Mesodermal cell (in vitro differentiated cells): ENCODE measurements at regions not wholly inside any gene's neighbourhood (a gene's known extent, or its start where the extent isn't known, plus 50 kb on each side); places are given as distances from the start of the nearest gene placed in this dataset.

Experiments
- H3K27ac ChIP-seq: 2 replicates; pipeline ENCODE4 v1.7.0; 2013; ENCODE audit warnings: mild to moderate bottlenecking, low read depth, low read length, moderate library complexity; ENCODE audit not compliant: severe bottlenecking
- H3K36me3 ChIP-seq: 2 replicates; pipeline ENCODE4 v1.7.1; 2013; ENCODE audit warnings: mild to moderate bottlenecking, low read length, moderate library complexity; ENCODE audit not compliant: control insufficient read depth, insufficient read depth
- H3K4me1 ChIP-seq: one replicate; pipeline ENCODE4 v1.7.1; 2013; ENCODE audit warnings: mild to moderate bottlenecking, low read length; ENCODE audit not compliant: insufficient read depth, control insufficient read depth, poor library complexity, severe bottlenecking
- H3K4me3 ChIP-seq: 2 replicates; pipeline ENCODE4 v1.7.0; 2013; ENCODE audit warnings: low read length, control low read depth, mild to moderate bottlenecking; ENCODE audit not compliant: insufficient read depth, poor library complexity, severe bottlenecking; ENCODE audit errors: extremely low read depth
- H3K9me3 ChIP-seq: 2 replicates; pipeline ENCODE4 v1.7.1; 2013; ENCODE audit warnings: mild to moderate bottlenecking, low read length, moderate library complexity; ENCODE audit not compliant: control insufficient read depth
- WGBS, 2 experiments: methylation state at CpG; one replicate each; pipeline ENCODE4 v1.1.5; 2013; ENCODE audit warnings: missing lambda C conversion rate in 2 of 2; ENCODE audit not compliant: insufficient coverage in 2 of 2; 5-methylcytosine and 5-hydroxymethylcytosine counted together

DNA sequence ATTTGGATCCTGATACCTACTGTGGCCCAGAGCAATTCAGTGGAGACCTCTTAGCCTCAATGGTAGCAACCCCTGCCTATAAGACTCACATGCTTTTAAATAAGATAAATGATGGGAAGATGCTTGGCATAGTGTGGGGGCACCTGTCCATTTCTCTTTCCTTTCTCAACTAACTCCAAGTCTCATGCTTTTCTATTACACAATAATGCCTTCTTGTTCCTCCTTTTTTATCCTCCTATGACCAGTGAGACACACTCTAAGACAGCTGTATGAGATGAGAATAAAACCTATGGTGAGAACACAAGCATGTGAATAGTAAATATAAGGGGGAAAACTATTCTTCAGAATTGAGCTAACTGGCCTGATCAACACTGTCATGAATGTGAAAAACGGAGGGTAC is 147.0 kb upstream of the STXBP5 start:
- no peaks in the 10 kb centered on the region for H3K36me3 ChIP-seq
- no peaks in the 10 kb centered on the region for H3K9me3 ChIP-seq
- no CpG with 5 or more reads among the region's 1 CpG for WGBS, 2 experiments
- H3K4me3 ChIP-seq: no peak overlapping the region
- no peak overlapping the region for H3K27ac ChIP-seq
- H3K4me1 ChIP-seq: no peaks in the 10 kb centered on the region

DNA sequence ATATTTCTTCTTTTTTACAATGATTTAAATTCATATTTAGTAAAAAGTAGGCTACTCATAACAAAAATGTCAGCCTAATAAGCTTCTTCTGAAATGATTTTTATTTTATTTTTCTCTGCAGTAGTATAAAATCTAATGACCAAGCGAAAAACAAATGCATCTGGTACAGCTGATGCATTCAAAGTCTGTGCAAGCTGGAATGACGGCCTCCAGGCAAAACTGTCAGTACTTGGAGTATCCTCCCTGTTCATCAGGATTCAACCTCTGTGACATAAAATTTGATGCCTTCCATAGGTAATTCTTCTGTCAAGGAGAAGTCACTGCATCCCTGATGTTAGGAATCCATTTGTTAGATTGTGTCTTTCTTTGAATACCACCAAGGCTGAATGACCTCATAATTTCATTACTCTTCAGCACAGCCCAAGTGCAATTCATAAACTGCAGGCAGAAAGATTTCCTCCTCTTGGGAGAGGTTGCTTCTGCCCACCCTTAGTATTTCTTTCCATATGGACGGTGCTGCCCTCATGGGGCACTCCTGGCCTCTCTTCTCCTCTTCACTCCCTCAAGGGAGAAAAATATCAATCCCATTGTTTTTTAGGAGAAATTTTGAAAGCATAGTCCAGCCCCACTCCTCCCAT is 146.4 kb upstream of the STXBP5 start:
- Histone ChIP-seq H3K36me3 (no peaks in the 10 kb centered on the region), H3K27ac (no peak overlapping the region), H3K4me1 (no peaks in the 10 kb centered on the region), H3K4me3 (no peak overlapping the region), H3K9me3 (no peaks in the 10 kb centered on the region)
- WGBS, 2 experiments: 94 to 100% methylated on average over 1 to 2 of the region's 3 CpGs

DNA sequence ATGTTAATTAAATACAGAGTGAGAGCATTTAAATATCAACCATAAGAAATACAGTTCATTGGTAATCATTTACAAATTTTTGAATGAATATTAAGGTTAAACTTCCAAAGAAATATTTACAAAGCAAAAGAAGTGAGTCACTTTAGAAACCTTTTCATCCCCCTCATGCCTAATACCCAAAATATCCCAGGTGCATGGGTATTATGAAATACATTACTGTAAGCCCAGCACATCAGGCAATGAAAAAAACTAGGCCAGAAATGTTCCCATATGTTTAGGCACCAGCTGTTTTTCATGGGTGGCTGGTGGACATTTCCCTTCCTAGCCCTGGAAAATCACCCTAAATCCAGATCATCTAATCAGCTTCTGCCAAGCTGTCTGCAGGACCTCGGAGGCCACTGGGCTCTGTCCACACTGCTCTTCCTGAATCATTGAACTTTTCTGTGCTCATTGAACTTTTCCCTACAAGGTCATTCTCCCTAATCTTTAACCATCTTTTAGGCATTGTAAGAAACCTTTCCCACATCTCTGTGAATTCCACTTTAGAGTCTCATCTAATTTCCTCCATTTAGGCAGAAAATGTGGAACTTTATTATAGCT is 145.3 kb upstream of the STXBP5 start:
- H3K4me3 ChIP-seq: no peak overlapping the region
- no peaks in the 10 kb centered on the region for H3K9me3 ChIP-seq
- H3K27ac ChIP-seq: no peak overlapping the region
- WGBS, 2 experiments: 83 to 93% methylated on average over 1 of the region's 1 CpG
- H3K4me1 ChIP-seq: peaks cover 5% of the 10 kb centered on the region
- H3K36me3 ChIP-seq: no peaks in the 10 kb centered on the region

DNA sequence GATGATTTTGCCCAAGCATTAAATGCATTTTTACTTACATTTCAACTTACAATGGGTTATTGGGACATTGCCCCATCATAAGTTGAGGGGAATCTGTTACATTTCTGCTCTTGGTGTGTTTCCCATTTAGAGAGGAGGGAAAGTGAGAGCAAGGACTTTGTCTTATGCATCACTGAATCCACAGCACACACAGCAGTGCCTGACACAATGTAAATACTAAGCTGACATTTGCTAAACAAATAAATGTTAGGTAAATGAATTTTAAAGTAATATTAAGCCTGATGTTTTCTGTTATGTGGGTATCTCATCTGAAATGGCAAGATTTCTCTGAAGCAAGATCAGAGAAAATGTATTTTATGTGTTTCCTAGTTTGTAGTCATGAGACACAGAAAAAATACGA is 143.6 kb upstream of the STXBP5 start:
- Histone ChIP-seq H3K4me3 (no peak overlapping the region), H3K4me1 (peaks cover 9% of the 10 kb centered on the region), H3K9me3 (no peaks in the 10 kb centered on the region), H3K36me3 (no peaks in the 10 kb centered on the region), H3K27ac (no peak overlapping the region)
- no CpG with 5 or more reads among the region's 1 CpG for WGBS, 2 experiments

DNA sequence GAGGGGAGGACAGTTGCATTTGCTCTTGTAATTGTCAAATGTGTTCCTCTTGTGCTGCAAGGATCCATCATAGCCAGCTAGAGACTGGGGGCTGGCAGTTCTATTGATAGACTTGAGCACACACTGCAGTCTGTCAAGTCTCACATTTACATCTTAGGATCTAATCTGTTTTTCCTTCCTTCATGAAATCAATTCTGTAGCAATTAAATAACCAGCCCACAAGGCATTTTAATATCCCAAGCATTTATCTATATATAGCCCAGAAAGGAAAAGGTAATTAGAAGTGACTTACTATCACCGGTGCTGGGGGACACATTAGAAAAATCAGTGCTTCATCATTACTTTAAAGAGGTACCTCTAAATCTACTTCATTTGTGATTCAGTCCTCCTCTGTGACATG is 143.0 kb upstream of the STXBP5 start:
- no peaks in the 10 kb centered on the region for H3K9me3 ChIP-seq
- no peaks in the 10 kb centered on the region for H3K36me3 ChIP-seq
- no peak overlapping the region for H3K27ac ChIP-seq
- H3K4me3 ChIP-seq: no peak overlapping the region
- H3K4me1 ChIP-seq: peaks cover 9% of the 10 kb centered on the region
- WGBS, 2 experiments: no CpG with 5 or more reads among the region's 1 CpG

DNA sequence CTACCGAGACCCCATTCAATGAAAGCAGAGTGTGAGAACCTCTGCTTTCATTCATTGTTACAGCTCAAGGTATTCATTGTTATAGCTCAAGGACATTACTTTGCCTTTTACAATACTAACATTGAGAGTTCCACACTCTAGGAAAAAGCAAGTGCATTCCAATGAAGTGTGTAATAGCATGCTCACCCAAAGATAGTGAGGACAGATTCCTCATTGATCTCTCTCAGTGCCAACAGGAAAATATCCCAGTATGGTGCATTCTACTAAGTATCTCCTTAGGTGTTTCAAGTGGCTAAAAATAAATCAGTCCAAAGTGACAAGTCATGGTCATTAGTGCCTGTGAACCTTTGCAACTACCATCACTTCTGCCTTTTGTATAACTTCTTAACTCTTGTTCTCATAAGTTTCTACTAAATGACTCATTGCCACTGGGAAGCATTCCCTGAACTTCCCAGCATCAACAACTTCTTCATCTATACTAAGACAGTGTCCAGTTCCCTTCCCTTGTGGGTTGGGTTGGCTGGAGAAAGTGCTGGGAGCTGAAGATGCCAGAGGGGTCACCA is 140.7 kb upstream of the STXBP5 start:
- H3K36me3 ChIP-seq: no peaks in the 10 kb centered on the region
- no peak overlapping the region for H3K4me3 ChIP-seq
- H3K9me3 ChIP-seq: peaks cover 5% of the 10 kb centered on the region
- WGBS, 2 experiments: 100% methylated on average over 1 of the region's 1 CpG; no CpG with 5 or more reads in 1 of the 2 experiments
- peaks cover 9% of the 10 kb centered on the region for H3K4me1 ChIP-seq
- H3K27ac ChIP-seq: peak overlapping the region; percentile 77

DNA sequence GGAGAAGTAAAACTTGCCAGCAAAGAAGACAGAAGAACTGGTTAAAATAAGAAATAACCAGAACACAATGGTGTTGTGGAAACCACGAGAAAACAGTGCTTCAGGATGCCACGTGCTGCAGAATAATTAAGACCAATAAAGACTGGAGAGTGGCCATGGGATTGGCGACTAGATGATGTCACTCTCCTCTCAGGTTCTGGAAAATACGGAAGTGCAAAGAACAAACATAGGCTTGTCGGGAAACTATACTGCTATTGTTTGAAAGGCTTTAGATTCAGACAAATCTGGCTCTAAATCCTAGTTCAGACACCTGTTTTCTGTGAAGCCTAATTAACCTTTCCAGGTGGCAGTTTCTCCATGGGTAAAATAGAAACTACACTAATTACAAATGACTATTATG is 138.4 kb upstream of the STXBP5 start:
- Histone ChIP-seq H3K4me1 (peaks cover 9% of the 10 kb centered on the region), H3K27ac (no peak overlapping the region), H3K36me3 (no peaks in the 10 kb centered on the region), H3K9me3 (peaks cover 17% of the 10 kb centered on the region), H3K4me3 (no peak overlapping the region)
- WGBS, 2 experiments: 79 to 94% methylated on average over 5 of the region's 5 CpGs

DNA sequence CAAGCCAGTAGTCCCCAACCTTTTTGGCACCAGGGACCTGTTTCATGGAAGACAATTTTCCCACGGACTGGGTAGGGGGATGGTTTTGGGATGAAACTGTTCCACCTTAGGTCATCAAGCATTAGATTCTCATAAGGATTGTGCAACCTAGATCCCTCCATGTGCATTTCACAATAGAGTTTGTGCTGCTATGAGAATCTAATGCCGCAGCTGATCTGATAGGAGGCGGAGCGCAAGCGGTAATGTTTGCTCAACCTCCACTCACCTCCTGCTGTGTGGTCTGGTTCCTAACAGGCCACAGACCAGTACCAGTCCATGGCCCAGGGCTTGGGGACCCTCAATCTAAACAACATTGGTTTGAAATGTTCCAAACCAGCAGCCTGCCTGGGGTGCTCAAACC is 137.0 kb upstream of the STXBP5 start:
- WGBS, 2 experiments: 100% methylated on average over 4 of the region's 5 CpGs
- H3K27ac ChIP-seq: no peak overlapping the region
- no peaks in the 10 kb centered on the region for H3K36me3 ChIP-seq
- no peak overlapping the region for H3K4me3 ChIP-seq
- H3K9me3 ChIP-seq: peaks cover 17% of the 10 kb centered on the region
- peaks cover 9% of the 10 kb centered on the region for H3K4me1 ChIP-seq

DNA sequence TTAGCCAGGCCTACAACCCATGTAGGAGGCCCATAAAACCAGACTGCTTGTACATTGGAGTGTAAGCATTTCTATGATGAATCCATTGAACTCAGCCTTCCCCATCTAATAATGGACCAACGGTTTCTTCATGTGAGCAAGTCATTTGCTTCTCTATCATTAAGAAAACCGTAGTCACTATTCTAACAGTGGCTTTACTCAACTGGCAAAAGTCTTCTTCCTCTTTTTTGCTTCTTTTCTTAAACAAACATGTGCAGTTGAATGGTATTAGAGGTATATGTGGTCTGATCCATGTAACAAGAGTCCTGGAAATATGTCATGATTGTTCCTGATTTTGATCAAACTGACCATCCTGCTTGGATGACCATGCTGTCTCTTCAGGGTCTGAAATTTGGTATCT is 132.4 kb upstream of the STXBP5 start:
- H3K9me3 ChIP-seq: peaks cover 17% of the 10 kb centered on the region
- WGBS, 2 experiments: 88 to 100% methylated on average over 2 of the region's 2 CpGs

DNA sequence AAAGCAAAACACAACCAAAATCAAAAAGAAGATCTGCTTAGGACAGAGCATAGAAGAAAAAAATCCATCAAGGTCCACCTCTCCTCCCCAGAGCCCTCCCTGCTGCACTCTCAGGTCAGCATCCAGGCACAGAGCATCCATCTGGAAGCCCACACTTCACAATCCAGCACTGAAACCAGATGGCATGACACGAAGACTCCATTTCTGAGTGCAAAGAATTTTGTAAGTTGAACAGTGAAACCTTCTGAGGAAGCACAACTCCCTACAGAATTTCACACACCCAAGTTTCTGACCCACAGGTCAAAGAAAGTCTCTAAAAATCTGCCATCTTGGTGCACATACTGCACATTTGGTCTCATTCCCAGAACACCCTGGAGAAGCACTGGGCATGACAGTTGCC is 128.8 kb upstream of the STXBP5 start:
- 88 to 100% methylated on average over 1 of the region's 1 CpG for WGBS, 2 experiments

More for the DNA sequence above, 132.4 kb upstream of the STXBP5 start:
- H3K27ac ChIP-seq: no peak overlapping the region
- H3K36me3 ChIP-seq: no peaks in the 10 kb centered on the region
- H3K4me3 ChIP-seq: no peak overlapping the region
- H3K4me1 ChIP-seq: no peaks in the 10 kb centered on the region

DNA sequence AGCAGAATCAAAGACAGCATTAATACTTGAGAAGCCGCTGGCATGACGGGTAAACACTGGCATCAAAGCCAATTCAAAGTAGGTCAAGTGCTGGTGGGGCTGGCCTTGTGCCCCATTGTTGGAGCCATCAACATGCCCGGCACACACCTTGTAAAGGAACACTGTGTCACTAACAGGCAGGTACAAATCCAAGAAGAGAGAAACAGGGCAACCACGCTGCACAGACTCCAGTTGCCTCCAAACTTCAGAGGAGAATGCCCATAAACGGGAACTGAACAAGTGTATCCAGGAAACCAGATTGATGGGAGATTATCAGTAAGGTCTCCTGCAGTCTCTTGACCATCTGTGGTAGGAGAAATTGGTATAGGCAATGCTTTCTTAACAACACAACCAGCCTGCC is 127.0 kb upstream of the STXBP5 start:
- H3K9me3 ChIP-seq: no peaks in the 10 kb centered on the region
- 87 to 96% methylated on average over 4 to 5 of the region's 5 CpGs for WGBS, 2 experiments

More for the DNA sequence above, 128.8 kb upstream of the STXBP5 start:
- Histone ChIP-seq H3K36me3 (no peaks in the 10 kb centered on the region), H3K9me3 (no peaks in the 10 kb centered on the region), H3K27ac (no peak overlapping the region), H3K4me3 (no peak overlapping the region), H3K4me1 (no peaks in the 10 kb centered on the region)

More for the DNA sequence above, 127.0 kb upstream of the STXBP5 start:
- no peak overlapping the region for H3K27ac ChIP-seq
- no peak overlapping the region for H3K4me3 ChIP-seq
- no peaks in the 10 kb centered on the region for H3K4me1 ChIP-seq
- H3K36me3 ChIP-seq: no peaks in the 10 kb centered on the region
